Ishikawa (cell line): ENCODE measurements at regions not wholly inside any gene's neighbourhood (a gene's known extent, or its start where the extent isn't known, plus 50 kb on each side); places are given as distances from the start of the nearest gene placed in this dataset.

Experiments used
- CEBPB ChIP-seq: IDR thresholded peaks from 2 replicates; pipeline ENCODE4 v1.6.1; 2012
- EGR1 ChIP-seq: IDR thresholded peaks from 2 replicates; pipeline ENCODE4 v1.6.1; 2012
- EP300 ChIP-seq: IDR thresholded peaks from 2 replicates; pipeline ENCODE4 v1.6.1; 2012; ENCODE audit warnings: borderline replicate concordance
- FOXM1 ChIP-seq: IDR thresholded peaks from 2 replicates; pipeline ENCODE4 v1.6.1; 2012; ENCODE audit warnings: low read depth, borderline replicate concordance
- RAD21 ChIP-seq: IDR thresholded peaks from 2 replicates; pipeline ENCODE4 v1.6.1; 2012; ENCODE audit warnings: low read depth
- TAF1 ChIP-seq: IDR thresholded peaks from 2 replicates; pipeline ENCODE4 v1.6.1; 2012; ENCODE audit warnings: low read depth, mild to moderate bottlenecking
- TF ChIP-seq, protein P1 (sequence below): IDR thresholded peaks from 2 replicates; pipeline ENCODE4 v1.6.1; 2012
- TF ChIP-seq, protein P2 (sequence below): IDR thresholded peaks from 2 replicates; pipeline ENCODE4 v1.6.1; 2012

DNA sequence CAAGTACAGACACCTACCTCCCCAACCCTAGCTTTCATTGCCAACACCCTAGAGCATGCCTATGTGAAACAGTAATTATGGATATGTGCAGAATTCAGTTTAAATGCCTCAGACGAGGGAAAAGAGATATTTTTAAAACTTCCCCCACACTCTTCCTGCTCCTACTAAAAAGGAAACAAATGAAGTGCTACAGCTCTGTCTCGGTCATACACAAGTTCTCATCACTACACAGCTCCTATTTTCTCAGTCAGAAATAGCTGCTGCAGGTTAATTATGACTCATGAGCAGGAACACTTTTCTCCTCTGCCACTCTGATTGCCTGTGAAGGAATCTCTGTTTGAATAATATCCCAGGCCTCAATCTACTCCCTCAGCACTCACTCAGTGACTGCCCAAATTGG lies 703.6 kb upstream of the FLRT2 start:
- TF ChIP-seq, protein P1, sequence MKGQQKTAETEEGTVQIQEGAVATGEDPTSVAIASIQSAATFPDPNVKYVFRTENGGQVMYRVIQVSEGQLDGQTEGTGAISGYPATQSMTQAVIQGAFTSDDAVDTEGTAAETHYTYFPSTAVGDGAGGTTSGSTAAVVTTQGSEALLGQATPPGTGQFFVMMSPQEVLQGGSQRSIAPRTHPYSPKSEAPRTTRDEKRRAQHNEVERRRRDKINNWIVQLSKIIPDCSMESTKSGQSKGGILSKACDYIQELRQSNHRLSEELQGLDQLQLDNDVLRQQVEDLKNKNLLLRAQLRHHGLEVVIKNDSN, result no peak
- TF ChIP-seq CEBPB, result no peak
- TF ChIP-seq EP300, result no peak
- TF ChIP-seq TAF1, result no peak
- TF ChIP-seq, protein P2, sequence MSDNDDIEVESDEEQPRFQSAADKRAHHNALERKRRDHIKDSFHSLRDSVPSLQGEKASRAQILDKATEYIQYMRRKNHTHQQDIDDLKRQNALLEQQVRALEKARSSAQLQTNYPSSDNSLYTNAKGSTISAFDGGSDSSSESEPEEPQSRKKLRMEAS, result no peak
- no peak for TF ChIP-seq EGR1
- no peak for TF ChIP-seq FOXM1
- no peak for TF ChIP-seq RAD21
